ENCODE measurements at regions not wholly inside any gene's neighbourhood (a gene's known extent, or its start where the extent isn't known, plus 50 kb on each side); places are given as distances from the start of the nearest gene placed in this dataset.

GRCh38 chr12:4176168-4176567 is 97.4 kb upstream of the CCND2 start:
- DNase-seq (ENCODE audit: extremely low spot score in 2 of 2): no peak
- no peaks in the 10 kb centered on the region for H3K36me3 ChIP-seq
- no peaks in the 10 kb centered on the region for H3K4me1 ChIP-seq
- intact Hi-C loops (cut with DNase I): no loop called here
- H3K9me3 ChIP-seq: no peaks in the 10 kb centered on the region
- TF ChIP-seq POLR2A (IDR thresholded peaks at IDR 0.05): no peak
- no peak for TF ChIP-seq POLR2AphosphoS5 (IDR thresholded peaks at IDR 0.05; ENCODE audit: insufficient read depth in 1 of 2, low read depth in 1 of 2)
- TF ChIP-seq CTCF (IDR thresholded peaks at IDR 0.05): no peak
- no peaks in the 10 kb centered on the region for H3K27me3 ChIP-seq
- no peak overlapping the region for H3K4me3 ChIP-seq
- no peak overlapping the region for H3K27ac ChIP-seq

- intact Hi-C loops (cut with DNase I): no loop called here
- TF ChIP-seq POLR2A (IDR thresholded peaks at IDR 0.05) (no peak), POLR2AphosphoS5 (IDR thresholded peaks at IDR 0.05; ENCODE audit: insufficient read depth in 1 of 2, low read depth in 1 of 2) (no peak), CTCF (IDR thresholded peaks at IDR 0.05) (no peak)
- Histone ChIP-seq H3K4me3 (no peak overlapping the region), H3K4me1 (no peaks in the 10 kb centered on the region), H3K27ac (no peak overlapping the region), H3K36me3 (no peaks in the 10 kb centered on the region), H3K9me3 (no peaks in the 10 kb centered on the region), H3K27me3 (no peaks in the 10 kb centered on the region)
- DNase-seq (ENCODE audit: extremely low spot score in 2 of 2): no peak
Observed at GRCh38 chr12:4174417-4174816, 99.1 kb upstream of the CCND2 start.

GRCh38 chr12:4172999-4173398 is 100.6 kb upstream of the CCND2 start:
- Histone ChIP-seq H3K4me1 (no peaks in the 10 kb centered on the region), H3K27ac (no peak overlapping the region)
- intact Hi-C loops (cut with DNase I): no loop called here

GRCh38 chr12:4171742-4172141 is 101.8 kb upstream of the CCND2 start:
- H3K36me3 ChIP-seq: no peaks in the 10 kb centered on the region
- TF ChIP-seq POLR2AphosphoS5 (IDR thresholded peaks at IDR 0.05; ENCODE audit: insufficient read depth in 1 of 2, low read depth in 1 of 2) (no peak), CTCF (IDR thresholded peaks at IDR 0.05) (no peak), POLR2A (IDR thresholded peaks at IDR 0.05) (no peak)
- H3K9me3 ChIP-seq: no peaks in the 10 kb centered on the region
- H3K27ac ChIP-seq: no peak overlapping the region
- no peaks in the 10 kb centered on the region for H3K4me1 ChIP-seq
- intact Hi-C loops (cut with DNase I): no loop called here
- no peak overlapping the region for H3K4me3 ChIP-seq
- no peaks in the 10 kb centered on the region for H3K27me3 ChIP-seq
- DNase-seq (ENCODE audit: extremely low spot score in 2 of 2): no peak

More at GRCh38 chr12:4172999-4173398, 100.6 kb upstream of the CCND2 start:
- TF ChIP-seq POLR2A (IDR thresholded peaks at IDR 0.05) (no peak), POLR2AphosphoS5 (IDR thresholded peaks at IDR 0.05; ENCODE audit: insufficient read depth in 1 of 2, low read depth in 1 of 2) (no peak), CTCF (IDR thresholded peaks at IDR 0.05) (no peak)
- Histone ChIP-seq H3K9me3 (no peaks in the 10 kb centered on the region), H3K27me3 (no peaks in the 10 kb centered on the region), H3K4me3 (no peak overlapping the region), H3K36me3 (no peaks in the 10 kb centered on the region)
- no peak for DNase-seq (ENCODE audit: extremely low spot score in 2 of 2)

GRCh38 chr12:4169959-4170358 is 103.6 kb upstream of the CCND2 start:
- Histone ChIP-seq H3K9me3 (no peaks in the 10 kb centered on the region), H3K27me3 (no peaks in the 10 kb centered on the region), H3K27ac (no peak overlapping the region), H3K36me3 (no peaks in the 10 kb centered on the region), H3K4me3 (no peak overlapping the region), H3K4me1 (peaks cover 5% of the 10 kb centered on the region)
- intact Hi-C loops (cut with DNase I): no loop called here
- DNase-seq (ENCODE audit: extremely low spot score in 2 of 2): no peak
- TF ChIP-seq POLR2A (IDR thresholded peaks at IDR 0.05) (no peak), CTCF (IDR thresholded peaks at IDR 0.05) (no peak), POLR2AphosphoS5 (IDR thresholded peaks at IDR 0.05; ENCODE audit: insufficient read depth in 1 of 2, low read depth in 1 of 2) (no peak)
